NCI-H526 (cell line): ENCODE measurements at regions not wholly inside any gene's neighbourhood (a gene's known extent, or its start where the extent isn't known, plus 50 kb on each side); places are given as distances from the start of the nearest gene placed in this dataset.

ENCODE experiments used
- DNase-seq, 2 experiments: peaks; one replicate each; lab custom pipeline; 2025; lab: John Stamatoyannopoulos, UW

DNA sequence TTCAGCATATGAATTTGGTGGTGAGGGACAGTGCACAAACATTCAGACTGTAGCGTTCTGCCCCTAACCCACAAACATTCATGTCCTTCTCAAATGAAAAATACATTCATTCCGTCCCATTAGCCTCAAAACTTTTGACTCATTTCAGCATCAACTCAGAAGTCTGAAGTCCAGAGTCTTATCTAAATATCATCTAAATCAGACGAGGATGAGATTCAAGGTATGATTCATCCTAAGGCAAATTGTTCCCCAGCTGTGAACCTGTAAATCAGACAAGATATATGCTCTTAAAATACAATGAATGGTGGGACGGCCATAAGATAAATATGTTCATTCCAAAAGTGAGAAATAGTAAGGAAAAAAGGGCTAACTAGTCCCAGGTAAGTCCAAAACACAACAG is 1195.6 kb upstream of the ADGRL4 start:
- DNase-seq, result no peak

DNA sequence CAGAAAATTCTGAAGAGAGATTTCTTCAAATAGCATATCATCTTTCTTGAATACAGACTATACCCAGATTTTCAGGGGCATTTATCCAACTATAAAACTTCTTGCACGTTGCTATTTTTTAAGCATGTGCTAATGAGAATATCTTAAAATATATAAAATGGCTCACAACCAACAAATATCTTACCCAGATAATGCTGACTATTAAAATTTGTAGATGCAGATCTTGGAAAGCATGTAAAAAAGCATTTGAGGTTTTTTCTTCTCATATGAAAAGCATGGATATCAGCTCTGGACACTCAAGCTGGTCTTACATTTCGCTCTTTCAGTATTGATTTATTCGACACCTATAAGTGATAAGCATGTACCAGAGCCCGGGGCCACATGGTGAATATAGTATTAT is 1187.7 kb upstream of the ADGRL4 start:
- DNase-seq, result no peak

DNA sequence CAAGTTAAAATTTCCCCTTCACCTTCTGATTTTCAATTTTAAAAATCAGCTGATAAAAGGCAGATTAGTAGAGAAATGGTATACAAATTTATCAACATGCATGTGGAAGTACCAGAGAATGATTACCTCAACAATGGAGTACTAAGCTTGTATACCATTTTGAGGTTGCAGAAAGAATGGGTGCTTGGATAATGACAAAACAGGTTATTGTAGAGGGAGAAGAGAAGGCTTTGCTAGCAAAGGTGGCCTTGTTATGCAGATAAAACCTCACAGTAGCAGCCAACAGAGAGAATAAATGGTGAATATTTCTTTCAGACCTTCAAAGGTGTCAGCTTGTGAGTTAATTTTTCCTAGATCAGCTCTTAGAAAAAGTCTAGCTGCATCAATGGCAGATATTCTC is 1174.9 kb upstream of the ADGRL4 start:
- no peak for DNase-seq

- no peak for DNase-seq
These were observed 1165.1 kb upstream of the ADGRL4 start for GRCh38 chr1:80171631-80172030.

DNA sequence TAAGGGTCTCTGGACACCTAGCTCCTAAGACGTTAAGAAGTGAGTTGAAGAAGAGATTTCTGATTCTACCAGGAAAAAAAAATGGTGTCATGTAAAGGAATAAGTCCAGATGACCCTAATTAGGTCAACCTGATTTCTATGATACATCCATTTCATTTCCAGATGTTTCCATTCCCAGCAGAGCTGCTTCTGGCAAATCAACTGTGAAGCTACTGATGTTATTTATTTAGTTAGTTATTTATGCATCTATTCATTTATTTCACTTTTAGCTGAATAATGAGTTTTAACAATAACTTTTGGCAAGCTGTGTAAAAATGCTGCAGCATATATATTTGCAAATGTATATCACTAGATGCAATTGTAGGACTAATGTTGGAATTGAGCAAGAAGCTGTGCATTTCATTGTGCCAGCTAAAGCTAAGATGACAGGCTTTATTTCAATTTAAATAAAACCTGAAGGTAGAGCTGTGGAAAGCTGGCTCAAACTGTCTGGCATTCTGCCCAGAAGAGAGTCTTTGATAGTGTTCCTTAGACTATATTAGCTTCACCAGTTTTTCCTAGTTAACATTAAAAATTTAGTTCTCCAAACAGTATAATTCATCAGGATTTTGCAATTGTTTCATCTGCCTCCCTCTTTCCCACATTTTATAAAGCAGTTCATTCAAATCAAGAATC is 1164.4 kb upstream of the ADGRL4 start:
- DNase-seq, result no peak

DNA sequence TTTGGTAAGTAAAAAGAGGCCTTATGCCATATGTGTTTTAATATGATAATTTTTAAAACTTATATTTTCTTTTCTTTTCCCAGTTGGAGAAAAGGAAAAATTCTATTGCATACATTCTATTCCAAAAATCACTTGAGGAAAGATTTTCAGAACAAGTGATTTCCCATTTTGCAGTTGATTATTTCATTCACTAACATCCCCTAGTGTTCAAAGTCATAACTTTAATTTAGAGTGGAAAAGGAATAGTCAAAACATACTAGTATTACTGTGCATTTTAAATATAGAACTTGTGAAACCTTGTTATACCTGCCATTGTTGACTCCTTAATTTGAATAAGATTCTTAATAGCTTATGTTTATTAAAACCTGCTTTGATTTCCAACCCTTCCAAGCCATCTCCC is 1157.6 kb upstream of the ADGRL4 start:
- DNase-seq, result no peak

DNA sequence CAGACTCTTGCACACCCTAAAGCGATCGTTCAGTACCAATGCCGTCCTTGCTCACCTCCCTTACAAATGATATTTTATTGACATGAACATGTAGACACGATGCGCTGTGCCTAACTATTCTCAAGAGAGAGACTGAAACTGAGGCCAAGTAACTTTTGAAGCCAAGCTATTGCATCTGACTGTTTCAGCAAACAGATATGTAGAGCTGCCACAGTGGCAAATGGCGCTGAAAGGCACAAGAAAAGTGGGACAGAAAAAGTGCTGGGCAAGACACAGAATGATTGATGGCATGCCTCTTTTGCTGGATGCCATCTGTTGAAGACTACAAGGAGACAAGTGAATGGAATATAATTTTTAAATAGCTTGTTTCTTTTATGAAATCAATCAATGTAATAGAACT is 1157.2 kb upstream of the ADGRL4 start:
- DNase-seq, result no peak

DNA sequence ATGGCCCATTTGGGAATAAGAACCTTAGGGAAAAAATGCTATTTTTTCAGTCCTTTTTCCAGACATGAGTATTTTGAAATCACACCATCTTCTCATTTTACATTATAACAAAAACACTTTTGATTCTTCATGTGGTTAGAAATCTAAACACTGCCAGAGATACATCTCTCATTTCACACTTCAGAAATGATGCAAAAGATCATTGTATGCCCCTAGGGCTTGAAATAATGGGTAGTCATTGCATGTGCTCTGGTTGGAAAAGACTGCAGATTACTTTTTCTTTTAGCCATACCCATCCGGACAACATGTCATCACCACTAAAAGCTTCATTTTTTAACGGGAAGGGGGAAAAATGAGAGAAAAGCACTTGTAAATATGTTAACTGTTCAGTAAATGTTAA is 1152.2 kb upstream of the ADGRL4 start:
- no peak for DNase-seq

DNA sequence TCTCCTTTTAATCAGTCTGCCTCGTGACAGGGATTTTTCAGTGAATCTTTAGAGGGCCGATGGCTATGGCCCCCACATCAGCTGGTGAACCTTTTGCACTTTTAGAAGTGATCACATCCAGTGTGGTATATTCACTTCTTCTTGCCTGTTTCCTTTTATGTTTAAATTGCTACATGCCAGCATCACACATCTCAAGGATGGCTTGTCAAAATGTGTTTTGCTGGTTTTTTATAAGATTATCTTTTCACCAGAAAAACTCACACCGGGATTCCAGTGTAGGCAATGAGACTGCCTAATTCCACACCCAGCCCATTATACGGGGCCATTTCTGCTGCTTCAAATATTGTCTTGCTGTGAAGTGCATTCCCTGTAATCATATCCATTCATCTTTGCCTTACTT is 1151.7 kb upstream of the ADGRL4 start:
- no peak for DNase-seq

DNA sequence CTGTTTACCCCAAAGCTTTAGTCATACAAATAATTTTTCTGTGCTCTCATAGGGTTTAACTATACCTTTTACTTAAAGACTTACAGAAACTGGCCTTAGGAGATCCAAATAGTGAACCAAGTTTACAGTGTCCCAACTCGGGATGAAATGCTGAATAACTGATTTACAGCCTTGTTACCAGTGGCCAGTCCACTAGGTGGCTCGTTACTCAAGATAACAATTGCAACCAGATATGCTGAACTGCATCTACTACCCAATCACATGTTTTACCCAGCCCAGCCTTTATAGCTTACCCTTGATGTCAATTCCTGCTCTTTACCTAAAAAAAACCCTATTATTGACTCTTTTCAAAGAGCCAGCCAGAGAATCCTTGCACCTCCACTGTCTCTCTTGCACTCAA is 1148.8 kb upstream of the ADGRL4 start:
- peak in 1 of 2 experiments; percentile 7 for DNase-seq

DNA sequence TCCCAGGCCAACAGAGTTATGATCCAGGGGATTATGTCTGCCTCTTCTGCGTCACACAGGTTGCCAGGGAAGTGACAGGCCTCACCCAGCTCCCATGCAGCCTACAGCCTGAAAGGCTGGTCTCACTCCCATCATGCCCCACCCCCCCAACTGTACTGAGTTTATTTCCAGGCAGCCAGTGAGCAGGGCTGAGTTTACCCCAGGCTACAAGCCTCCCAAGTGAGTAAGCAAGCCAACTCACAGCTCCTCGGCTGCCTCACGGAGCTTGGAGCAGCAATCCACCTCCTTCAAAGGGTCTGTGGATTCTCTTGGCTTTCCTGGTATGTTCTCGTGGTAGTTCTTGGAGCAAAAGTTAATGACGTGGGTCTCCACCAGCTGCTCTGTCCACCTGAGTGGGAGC is 1147.6 kb upstream of the ADGRL4 start:
- DNase-seq, result no peak

DNA sequence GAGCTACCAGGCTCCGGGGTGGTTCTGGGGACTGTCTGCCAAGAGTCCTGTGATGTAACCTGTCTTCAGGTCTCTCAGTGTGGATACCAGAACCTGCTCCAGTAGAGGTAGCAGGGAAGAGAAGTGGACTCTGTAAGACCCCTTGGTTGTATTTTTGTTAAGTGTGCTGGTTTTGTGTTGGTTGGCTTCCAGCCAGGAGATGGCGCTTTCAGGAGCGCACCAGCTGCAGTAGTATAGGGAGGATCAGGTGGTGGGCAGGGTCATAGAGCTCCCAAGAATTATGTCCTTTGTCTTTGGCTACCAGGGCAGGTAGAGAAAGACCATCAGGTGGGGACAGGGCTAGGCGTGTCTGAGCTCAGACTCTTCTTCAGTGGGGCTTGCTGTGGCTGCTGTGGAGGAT is 1147.2 kb upstream of the ADGRL4 start:
- DNase-seq, result no peak

DNA sequence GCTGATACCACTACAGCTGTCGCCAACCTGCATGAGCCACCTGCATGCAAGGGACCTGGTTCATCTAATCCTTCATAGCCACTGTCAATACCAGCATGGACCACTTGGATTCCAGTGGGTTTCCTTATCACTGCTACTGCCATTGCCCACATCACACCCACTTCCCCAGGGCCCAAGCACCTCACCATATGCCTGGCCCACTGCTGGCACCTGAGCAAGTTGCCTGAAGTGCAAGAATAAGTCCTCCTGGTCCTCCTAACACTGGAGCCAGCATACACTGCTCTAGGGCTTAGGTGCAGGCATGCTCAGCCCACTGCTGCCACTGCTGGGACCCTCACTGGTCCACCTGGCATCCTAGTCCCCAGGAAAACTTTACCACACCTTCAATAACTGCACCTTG is 1136.8 kb upstream of the ADGRL4 start:
- DNase-seq, result no peak

GRCh38 chr1:80137946-80138602 is 1131.5 kb upstream of the ADGRL4 start:
- DNase-seq, result peak in 1 of 2 experiments; percentile 10

GRCh38 chr1:80113168-80114038 is 1106.9 kb upstream of the ADGRL4 start:
- DNase-seq, result no peak

GRCh38 chr1:80101159-80101558 is 1094.6 kb upstream of the ADGRL4 start:
- DNase-seq, result no peak

- no peak for DNase-seq
These were observed 1093.2 kb upstream of the ADGRL4 start for GRCh38 chr1:80099713-80100112.

DNA sequence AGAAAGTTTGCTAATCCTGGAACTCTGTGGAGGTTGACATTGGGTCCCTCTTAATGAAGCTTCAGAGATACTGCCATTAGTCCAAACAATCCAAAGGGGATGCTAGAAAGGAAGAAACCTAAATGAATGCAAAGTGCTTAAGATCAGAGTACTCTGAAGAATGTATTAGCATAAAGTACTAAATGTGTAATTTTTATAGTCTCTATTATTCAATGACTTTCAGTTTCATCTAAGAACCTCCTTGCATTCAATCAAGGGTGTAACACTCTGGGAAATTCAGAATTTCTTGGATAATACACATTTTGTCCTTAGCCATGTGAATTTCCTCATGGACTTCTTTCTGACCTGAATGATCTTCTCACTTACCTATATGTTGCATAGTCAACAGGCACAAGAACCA is 1078.5 kb upstream of the ADGRL4 start:
- DNase-seq, result no peak

GRCh38 chr1:80083892-80084291 is 1077.4 kb upstream of the ADGRL4 start:
- no peak for DNase-seq

DNA sequence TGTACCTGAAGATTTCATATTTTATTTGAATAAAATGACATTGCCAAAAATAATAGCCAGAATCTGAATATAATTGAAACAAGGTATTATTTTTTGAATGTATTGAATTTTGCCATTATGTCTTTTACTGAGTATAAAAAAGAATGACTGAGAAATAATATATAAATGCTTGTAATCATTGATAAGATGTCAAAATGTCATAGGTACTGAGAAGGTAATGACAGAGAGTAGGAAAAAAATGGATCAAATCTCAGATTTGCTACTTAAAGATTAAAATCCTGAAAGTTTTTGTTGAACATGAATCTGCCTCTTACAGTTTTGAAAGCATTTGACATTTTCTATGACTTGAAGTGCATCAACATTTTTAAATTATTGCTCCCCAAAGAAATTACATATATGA is 1069.9 kb upstream of the ADGRL4 start:
- DNase-seq, result no peak

- no peak for DNase-seq
These were observed 1068.8 kb upstream of the ADGRL4 start for GRCh38 chr1:80075351-80075750.

DNA sequence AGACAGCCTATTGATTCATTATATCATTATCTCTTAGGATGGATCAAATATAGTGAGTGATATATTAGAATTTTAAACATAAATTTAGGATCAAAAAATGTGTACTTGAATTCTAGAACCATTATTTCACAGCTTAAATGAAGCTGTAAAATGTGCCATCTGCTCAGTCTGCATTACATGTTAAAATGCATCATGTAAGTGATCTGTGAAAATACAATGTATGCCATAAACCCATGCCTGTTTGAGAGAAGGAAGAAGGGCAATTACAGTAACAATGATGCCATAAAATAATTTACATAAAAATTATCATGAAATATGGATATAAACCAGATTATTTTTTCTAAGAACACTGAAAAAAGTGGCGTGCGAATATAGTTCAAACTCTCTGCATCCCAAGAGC is 1066.0 kb upstream of the ADGRL4 start:
- no peak for DNase-seq

DNA sequence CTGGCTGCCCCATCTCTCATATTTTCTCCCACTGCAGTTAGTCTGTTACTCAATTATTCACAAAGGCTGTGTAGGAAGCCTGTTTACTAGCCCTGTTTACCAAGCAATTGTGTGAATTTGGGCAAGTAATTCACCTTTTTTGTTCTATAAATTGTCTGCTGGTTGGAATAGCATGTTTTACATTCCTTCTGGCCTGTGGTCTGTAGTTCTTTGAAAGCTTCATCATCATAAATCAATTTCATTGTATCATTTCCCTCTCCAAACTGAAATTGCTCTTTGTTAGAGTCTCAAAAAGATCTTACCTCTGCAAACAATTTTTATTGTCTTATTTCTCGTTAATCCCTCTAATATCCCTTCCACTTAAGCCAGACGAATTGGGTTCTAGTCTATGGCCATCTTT is 1059.5 kb upstream of the ADGRL4 start:
- DNase-seq, result no peak
